ENCODE measurements at regions not wholly inside any gene's neighbourhood (a gene's known extent, or its start where the extent isn't known, plus 50 kb on each side); places are given as distances from the start of the nearest gene placed in this dataset.

DNA sequence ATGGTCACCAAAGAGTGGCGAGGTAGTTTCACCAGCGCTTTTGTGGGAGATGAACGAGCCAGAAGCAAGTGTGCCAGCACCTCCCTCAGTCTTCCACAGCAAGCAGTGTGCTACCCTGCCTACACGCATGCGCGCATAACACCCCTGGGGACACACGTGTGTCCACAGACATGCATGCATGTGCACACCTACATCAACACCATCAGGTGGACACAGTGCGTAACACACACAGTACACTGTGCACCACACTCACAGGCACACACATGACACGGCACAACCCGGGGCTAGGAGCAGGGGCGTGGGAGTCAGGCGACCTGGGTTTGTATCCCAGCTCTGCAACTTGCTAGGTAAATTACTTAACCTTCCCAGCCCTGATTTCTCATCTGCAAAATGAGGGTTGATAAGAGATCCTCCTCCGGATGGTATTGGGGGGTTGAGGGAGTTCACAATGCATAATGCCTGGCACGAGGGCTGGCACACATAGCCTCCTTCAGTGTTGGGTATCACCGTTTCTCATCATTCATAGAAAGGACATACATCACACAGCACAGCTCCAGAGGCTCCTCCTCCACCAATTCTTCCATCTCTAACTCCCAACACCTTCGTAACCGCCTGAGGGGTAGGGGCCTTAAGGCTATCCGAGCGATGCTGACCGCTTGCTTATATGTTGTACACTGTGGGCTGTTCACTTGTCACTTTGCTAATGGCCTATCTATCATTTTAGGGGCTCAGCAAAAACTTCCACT lies 174.9 kb downstream of the SMAD6 start:
- no peaks in the 10 kb centered on the region for H3K9me3 Mint-ChIP-seq
- no peak overlapping the region for H3K27ac ChIP-seq (ENCODE audit: insufficient read length, low read depth, low read length)
- H4K91ac ChIP-seq (ENCODE audit: insufficient read length, low read depth, low read length), result no peak overlapping the region
- no peak overlapping the region for H2BK15ac ChIP-seq (ENCODE audit: low read depth, low read length)
- H3K27me3 Mint-ChIP-seq (ENCODE audit: low read depth), result no peaks in the 10 kb centered on the region; the same call in none of the 2 replicates
- no peak for DNase-seq
- H3K23ac ChIP-seq (ENCODE audit: insufficient read length, low read depth, low read length), result no peak overlapping the region
- no peak overlapping the region for H3K4me2 ChIP-seq (ENCODE audit: insufficient read depth, insufficient read length, low read length)
- no peak overlapping the region for H4K5ac ChIP-seq (ENCODE audit: insufficient read length, low read depth, low read length)
- no peak overlapping the region for H2AFZ ChIP-seq (ENCODE audit: low read length)
- no peak overlapping the region for H3K4ac ChIP-seq (ENCODE audit: low read depth, low read length)
- H3K79me2 ChIP-seq (ENCODE audit: insufficient read depth, low read length), result no peaks in the 10 kb centered on the region
- no peaks in the 10 kb centered on the region for H3K9me3 ChIP-seq (ENCODE audit: control insufficient read depth, low read depth, low read length)
- no peak overlapping the region for H3K18ac ChIP-seq (ENCODE audit: insufficient read length, low read depth, low read length)
- no peaks in the 10 kb centered on the region for H3K79me1 ChIP-seq (ENCODE audit: insufficient read depth, low read depth, low read length, poor library complexity, severe bottlenecking)
- no peak overlapping the region for H2BK5ac ChIP-seq (ENCODE audit: insufficient read length, low read length)
- TF ChIP-seq, protein P1, sequence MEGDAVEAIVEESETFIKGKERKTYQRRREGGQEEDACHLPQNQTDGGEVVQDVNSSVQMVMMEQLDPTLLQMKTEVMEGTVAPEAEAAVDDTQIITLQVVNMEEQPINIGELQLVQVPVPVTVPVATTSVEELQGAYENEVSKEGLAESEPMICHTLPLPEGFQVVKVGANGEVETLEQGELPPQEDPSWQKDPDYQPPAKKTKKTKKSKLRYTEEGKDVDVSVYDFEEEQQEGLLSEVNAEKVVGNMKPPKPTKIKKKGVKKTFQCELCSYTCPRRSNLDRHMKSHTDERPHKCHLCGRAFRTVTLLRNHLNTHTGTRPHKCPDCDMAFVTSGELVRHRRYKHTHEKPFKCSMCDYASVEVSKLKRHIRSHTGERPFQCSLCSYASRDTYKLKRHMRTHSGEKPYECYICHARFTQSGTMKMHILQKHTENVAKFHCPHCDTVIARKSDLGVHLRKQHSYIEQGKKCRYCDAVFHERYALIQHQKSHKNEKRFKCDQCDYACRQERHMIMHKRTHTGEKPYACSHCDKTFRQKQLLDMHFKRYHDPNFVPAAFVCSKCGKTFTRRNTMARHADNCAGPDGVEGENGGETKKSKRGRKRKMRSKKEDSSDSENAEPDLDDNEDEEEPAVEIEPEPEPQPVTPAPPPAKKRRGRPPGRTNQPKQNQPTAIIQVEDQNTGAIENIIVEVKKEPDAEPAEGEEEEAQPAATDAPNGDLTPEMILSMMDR (conservative IDR thresholded peaks at IDR 0.05), result no peak
- H3K4me3 Mint-ChIP-seq, result no peak overlapping the region
- no peak overlapping the region for H2BK12ac ChIP-seq (ENCODE audit: insufficient read length, low read depth, low read length)
- no peaks in the 10 kb centered on the region; the same call in 1 of the 2 replicates for H3K4me1 ChIP-seq (ENCODE audit: insufficient read depth, low read length)
- H3K56ac ChIP-seq (ENCODE audit: insufficient read length, low read depth, low read length), result no peak overlapping the region
- H3K27me3 ChIP-seq (ENCODE audit: insufficient read depth, low read length), result no peaks in the 10 kb centered on the region
- no peaks in the 10 kb centered on the region for H3K23me2 ChIP-seq (ENCODE audit: insufficient read length, low read depth, low read length, poor library complexity, severe bottlenecking)
- peak overlapping the region; percentile 3; the same call in 1 of the 2 replicates for H3K14ac ChIP-seq (ENCODE audit: insufficient read depth, low read length)
- H3K4me1 Mint-ChIP-seq, result peaks cover 5 to 13% of the 10 kb centered on the region in 2 experiments; a peak in 3 of 4 replicates
- H4K8ac ChIP-seq (replicated peaks; ENCODE audit: insufficient read length, low read depth, low read length), result no peak overlapping the region
- H2BK120ac ChIP-seq (ENCODE audit: low read depth, low read length, poor library complexity, severe bottlenecking), result no peak overlapping the region
- no peaks in the 10 kb centered on the region for H4K20me1 ChIP-seq (ENCODE audit: control insufficient read depth, insufficient read depth, insufficient read length)
- no CpG with 5 or more reads among the region's 20 CpGs for WGBS (ENCODE audit: extremely low coverage, insufficient read length, low lambda C conversion rate)
- no peak overlapping the region for H3K9ac ChIP-seq (ENCODE audit: extremely low read depth, insufficient read length, low read length)
- no peak overlapping the region for H3T11ph ChIP-seq (ENCODE audit: low read length)
- H3K27ac Mint-ChIP-seq, result no peak overlapping the region; a peak in 1 of 7 replicates
- H2BK20ac ChIP-seq (ENCODE audit: low read depth, low read length, poor library complexity, severe bottlenecking), result no peak overlapping the region
- no peak overlapping the region for H2AK5ac ChIP-seq (ENCODE audit: insufficient read length, low read length)
- no peaks in the 10 kb centered on the region for H3K36me3 Mint-ChIP-seq (ENCODE audit: insufficient read depth in 1 of 3, low read depth in 3 of 3)

Measured in H9 (cell line).